Body of pancreas (tissue), 4 donors: ENCODE measurements at regions not wholly inside any gene's neighbourhood (a gene's known extent, or its start where the extent isn't known, plus 50 kb on each side); places are given as distances from the start of the nearest gene placed in this dataset.

Source experiments
- CTCF ChIP-seq, 7 experiments: fragments of 450-650 bp in 4 of 7; fragments of 200-600 bp in 3 of 7; sonication (generic) in 3 of 7; IDR thresholded peaks; one replicate each; pipeline ENCODE4 v1.5.1; 2016 to 2019; ENCODE audit warnings: antibody characterized with exemption in 7 of 7
- POLR2A ChIP-seq, 3 donors: fragments of 450-650 bp; IDR thresholded peaks; one replicate each; pipeline ENCODE4 v1.6.1; 2016; ENCODE audit warnings: antibody characterized with exemption in 3 of 3, mild to moderate bottlenecking in 2 of 3

GRCh38 chr7:67807826-67808225 lies 811.2 kb downstream of the TYW1 start:
- TF ChIP-seq POLR2A (IDR thresholded peaks at IDR 0.05), result no peak
- no peak for TF ChIP-seq CTCF (IDR thresholded peaks at IDR 0.05)
